Keratinocyte (primary cell): ENCODE measurements at regions not wholly inside any gene's neighbourhood (a gene's known extent, or its start where the extent isn't known, plus 50 kb on each side); places are given as distances from the start of the nearest gene placed in this dataset.

Experiments used
- EZH2 ChIP-seq: IDR thresholded peaks from one replicate; pipeline ENCODE4 v1.6.1; 2012; ENCODE audit warnings: inconsistent platforms, mild to moderate bottlenecking, low read length, moderate library complexity
- TF ChIP-seq, protein P1 (sequence below), 3 experiments: IDR thresholded peaks in 1 of 3; conservative IDR thresholded peaks in 1 of 3; optimal IDR thresholded peaks in 1 of 3; 2 replicates in 2 of 3; 3 replicates in 1 of 3; pipeline versions ENCODE3 to v1.5.1; 2011; ENCODE audit warnings: low read length in 3 of 3, mild to moderate bottlenecking in 3 of 3, moderate library complexity in 2 of 3, control low read depth in 1 of 3, inconsistent platforms in 1 of 3; ENCODE audit not compliant: insufficient read depth in 2 of 3; ENCODE audit errors: extremely low read depth in 1 of 3

DNA sequence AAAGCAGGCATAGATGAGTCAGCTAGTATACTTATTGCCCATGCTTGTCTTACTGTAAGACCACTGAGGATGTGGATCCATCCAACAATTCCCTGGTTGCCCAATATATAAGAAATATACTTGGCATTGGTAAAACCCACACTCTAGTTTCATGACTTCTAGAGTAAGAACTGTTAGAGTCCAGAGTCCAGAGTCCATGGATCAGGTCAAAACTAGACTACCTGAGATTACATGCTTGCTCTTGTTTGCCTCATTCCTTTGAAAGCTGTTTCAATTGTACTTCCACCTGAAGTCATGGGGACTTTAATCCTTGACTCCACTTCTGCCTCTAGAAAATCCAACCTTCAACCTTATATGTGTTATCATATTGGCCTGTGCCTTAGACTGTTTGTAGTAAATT, 707.6 kb upstream of the FAM98A start:
- no peak for TF ChIP-seq EZH2
- TF ChIP-seq, protein P1, sequence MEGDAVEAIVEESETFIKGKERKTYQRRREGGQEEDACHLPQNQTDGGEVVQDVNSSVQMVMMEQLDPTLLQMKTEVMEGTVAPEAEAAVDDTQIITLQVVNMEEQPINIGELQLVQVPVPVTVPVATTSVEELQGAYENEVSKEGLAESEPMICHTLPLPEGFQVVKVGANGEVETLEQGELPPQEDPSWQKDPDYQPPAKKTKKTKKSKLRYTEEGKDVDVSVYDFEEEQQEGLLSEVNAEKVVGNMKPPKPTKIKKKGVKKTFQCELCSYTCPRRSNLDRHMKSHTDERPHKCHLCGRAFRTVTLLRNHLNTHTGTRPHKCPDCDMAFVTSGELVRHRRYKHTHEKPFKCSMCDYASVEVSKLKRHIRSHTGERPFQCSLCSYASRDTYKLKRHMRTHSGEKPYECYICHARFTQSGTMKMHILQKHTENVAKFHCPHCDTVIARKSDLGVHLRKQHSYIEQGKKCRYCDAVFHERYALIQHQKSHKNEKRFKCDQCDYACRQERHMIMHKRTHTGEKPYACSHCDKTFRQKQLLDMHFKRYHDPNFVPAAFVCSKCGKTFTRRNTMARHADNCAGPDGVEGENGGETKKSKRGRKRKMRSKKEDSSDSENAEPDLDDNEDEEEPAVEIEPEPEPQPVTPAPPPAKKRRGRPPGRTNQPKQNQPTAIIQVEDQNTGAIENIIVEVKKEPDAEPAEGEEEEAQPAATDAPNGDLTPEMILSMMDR (optimal IDR thresholded peaks at IDR 0.05 in 1 of 3, IDR thresholded peaks at IDR 0.05 in 1 of 3, conservative IDR thresholded peaks at IDR 0.05 in 1 of 3; ENCODE audit: extremely low read depth in 1 of 3, insufficient read depth in 2 of 3, low read length in 3 of 3) = no peak
